GM21825 (cell line): ENCODE measurements at regions not wholly inside any gene's neighbourhood (a gene's known extent, or its start where the extent isn't known, plus 50 kb on each side); places are given as distances from the start of the nearest gene placed in this dataset.
"Not testable (repeated sequence)": the region's sequence is repeated elsewhere in the genome, so short reads cannot be mapped to it uniquely, and the experiment has no call there.

Experiments
- ATAC-seq: cut with Tn5 transposase; IDR thresholded peaks from one replicate; pipeline ENCODE4 v1.9.1; 2021; ENCODE audit warnings: mild to moderate bottlenecking, moderate library complexity; ENCODE audit not compliant: unreplicated experiment

DNA sequence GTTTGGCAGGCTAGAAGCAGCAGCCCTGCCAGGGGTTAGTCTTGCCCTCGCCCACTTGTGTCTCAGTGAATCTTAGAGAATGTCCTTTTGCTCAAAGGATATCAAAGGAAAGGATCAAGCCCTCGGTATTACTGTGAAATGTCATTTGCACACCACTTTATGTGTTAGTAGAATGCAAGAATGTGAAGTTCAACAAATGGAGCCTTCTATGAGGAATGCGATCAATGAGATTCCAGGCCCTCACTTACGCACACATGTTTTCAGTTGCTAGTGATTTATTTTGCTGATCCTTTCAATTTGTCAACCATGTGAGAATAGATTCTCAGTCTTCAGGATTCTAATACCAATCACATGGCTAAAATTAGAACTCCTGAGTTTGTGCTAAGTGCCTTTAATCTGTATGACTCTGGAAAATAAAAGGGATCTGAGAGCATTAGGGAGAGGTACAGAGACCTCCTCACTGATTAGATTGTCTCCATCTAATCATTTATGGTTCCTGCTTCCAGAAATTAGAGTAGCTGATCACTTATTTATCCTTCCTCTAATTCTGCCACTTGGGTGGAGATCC, 123.0 kb upstream of the SP4 start:
- no peak for ATAC-seq

DNA sequence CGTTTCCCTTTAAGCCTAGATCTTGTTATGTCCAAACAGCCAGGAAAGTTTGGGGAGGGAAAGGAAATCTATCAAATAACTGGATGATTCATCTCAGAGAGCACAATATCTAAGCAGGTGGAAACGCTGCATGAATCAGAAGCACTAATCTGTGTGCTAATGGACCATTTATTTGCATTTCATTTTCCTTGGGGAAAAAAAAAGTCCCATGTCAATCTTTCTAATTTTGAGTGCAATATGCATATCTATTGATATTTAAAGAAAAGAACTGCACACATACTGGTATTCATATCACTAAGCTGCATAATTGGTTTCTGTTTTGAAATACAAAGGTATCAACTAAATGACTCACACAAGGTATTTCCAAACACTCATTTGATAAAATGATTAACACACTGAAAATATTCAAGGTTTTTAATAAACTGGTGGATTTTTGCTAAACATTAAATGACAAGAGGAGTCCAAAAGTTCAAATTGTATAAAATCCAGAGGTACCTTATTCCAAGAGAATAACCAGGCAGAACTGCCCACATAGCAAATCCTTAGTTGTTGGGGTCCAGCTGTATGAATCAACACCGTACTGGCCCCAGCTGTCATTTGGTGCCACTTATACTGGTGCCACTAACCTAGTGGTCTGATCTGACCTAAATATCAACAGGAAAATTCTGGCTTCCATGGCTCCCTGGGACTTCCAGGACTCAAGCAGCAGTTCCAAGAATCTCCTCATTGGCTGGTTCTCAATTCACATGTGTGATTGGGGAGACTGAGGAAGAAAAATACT, 122.2 kb upstream of the SP4 start:
- ATAC-seq, result no peak

DNA sequence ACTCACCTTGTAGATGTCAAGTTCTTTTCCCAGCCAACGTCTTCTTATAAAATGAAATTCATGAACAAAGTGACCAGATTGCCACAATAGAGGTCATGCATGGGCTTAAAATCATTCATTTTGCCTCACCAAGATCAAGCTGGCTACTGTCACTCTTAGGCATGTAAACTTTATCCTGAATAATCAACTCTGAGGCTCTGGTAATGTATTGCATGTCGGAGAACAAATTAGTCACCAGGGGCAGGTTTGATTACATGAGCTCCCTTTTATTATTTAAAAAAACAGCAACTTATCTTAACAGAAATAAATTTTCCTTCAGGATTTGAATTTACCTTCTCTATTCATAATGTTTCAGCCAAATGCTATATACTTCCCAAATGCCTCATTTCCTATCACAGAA, 112.9 kb upstream of the SP4 start:
- ATAC-seq, result no peak

DNA sequence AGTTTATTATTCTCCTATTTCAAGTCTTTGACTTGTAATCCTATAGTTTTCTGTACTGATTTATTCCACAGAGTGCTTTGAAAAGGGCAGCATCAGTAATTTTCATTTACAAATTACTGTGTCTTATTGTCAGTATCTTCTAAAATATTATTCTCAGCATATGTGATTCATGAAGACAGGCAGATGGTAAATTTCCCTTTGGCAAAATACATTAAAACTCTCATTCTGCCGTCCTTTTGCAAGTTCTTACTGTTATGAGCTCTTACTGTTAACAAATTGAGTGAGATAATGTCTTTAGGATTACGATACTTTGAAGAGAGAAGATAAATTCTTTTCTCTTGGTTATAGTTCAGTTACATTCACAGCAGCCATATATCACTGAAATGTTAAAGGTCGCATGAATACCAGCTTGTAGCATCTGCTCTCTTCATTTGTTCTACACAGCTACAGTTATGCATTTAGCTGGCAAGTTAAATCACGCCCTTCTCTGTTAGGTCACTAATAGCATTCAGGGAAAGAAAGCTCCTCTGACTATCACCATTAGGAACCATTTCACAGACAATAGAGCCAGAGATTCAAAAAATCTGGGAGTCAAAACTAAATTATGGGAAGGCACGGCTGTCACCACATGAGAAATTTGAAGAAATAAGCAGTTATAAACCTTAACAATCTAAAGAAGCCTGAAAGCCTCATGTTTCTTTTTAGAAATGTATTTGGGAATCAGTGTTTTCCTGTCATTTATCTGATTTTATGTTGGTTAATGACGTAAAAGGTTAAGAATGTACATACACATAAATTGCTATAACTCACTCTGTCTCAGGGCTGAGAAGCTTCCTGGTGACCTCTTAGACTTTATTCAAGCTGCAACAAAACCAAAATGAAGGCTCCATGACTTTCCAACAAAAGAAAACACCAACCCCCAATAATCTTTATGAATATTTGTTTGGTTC, 109.6 kb upstream of the SP4 start:
- no peak for ATAC-seq

DNA sequence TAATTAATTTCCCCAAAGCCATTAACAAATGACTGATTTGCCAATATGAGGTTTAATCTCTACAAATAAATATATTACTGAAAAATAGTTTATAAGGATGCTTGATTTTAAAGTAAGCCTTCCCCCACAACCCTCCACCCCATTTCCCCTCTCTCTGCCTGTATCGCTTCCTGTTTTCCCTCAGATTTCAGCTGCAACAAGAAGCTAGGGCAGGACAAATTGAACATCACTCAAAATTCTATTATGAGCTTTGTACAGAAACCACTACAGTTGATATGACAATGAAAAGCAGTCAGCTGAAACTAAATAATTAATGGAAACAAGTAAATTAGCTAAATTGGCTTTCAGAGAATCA, 109.0 kb upstream of the SP4 start:
- ATAC-seq, result no peak

DNA sequence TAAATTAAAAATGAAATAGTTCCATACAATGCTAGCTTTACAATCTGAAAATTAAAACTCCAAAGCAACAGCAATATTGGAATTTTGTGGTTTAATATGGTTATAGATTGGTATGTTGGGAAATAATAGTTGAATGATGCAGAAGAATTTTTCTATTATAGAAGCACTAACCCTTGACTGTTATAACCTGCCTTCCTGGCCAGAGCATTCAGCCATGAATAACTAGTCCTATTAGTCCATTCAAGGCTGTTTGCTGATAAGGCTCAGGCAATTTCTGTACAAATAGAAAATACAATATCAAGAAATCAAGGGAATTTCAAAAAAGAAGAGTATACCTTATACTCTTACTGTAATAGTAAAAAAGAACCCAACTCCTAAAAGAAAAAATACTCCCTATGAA, 101.6 kb upstream of the SP4 start:
- ATAC-seq, result no peak

DNA sequence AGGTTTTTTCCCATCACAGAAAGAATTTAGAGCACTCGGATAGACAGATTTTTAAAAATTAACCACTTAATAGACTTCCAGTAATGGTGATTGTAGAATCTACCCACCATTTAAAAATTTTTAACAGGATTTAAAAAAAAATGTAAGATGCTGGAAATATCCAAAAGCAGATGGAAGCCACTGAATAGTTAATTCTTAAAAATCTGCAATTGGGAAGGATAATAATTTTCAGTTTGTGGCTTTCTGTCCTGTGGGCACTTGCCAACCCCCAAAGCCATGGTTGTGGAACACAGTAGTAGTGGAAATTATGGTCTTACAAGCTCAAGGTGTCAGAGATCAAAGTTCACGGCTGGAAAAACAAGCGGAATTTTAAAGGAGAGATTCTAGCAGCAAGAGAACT, 101.0 kb upstream of the SP4 start:
- no peak for ATAC-seq

DNA sequence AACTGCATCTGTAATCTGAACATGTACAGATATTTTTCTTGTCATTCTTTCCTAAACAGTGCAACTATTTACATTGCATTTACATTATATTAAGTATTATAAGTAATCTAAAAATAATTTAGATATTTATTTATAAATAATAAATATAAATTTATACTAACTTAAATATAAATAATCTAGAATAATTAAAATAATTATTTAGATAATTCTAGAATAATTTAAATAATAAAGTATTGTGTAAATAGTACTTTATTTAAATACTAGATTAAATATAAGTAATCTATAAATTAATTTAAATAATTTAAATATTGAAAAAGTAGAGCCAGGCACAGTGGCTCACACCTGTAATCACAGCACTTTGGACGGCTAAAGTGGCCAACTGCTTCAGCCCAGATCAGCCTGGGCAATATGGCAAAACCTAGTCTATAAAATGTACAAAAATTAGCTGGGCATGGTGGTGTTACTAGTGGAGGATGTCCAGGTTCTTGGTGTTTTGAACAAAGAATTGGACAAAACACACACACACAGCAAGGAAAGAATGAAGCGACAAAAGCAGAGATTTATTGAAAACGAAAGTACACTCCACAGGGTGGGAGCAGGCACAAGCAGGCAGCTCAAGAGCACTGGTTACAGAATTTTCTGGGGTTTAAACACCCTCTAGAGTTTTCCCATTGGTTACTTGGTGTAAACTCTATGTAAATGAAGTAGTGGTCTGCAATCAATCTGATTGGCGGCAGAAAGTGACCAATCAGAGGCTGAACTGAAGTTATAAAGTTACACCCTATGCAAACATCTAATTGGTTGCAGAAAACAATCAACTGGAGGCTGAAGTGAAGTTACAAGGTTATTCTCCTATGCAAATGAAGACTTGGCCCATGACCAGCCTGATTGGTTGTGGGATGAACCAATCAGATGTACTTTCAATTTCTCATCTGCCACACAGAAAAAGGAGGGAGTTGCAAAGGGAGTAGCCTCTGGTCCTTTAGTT, 100.2 kb upstream of the SP4 start:
- no peak for ATAC-seq

DNA sequence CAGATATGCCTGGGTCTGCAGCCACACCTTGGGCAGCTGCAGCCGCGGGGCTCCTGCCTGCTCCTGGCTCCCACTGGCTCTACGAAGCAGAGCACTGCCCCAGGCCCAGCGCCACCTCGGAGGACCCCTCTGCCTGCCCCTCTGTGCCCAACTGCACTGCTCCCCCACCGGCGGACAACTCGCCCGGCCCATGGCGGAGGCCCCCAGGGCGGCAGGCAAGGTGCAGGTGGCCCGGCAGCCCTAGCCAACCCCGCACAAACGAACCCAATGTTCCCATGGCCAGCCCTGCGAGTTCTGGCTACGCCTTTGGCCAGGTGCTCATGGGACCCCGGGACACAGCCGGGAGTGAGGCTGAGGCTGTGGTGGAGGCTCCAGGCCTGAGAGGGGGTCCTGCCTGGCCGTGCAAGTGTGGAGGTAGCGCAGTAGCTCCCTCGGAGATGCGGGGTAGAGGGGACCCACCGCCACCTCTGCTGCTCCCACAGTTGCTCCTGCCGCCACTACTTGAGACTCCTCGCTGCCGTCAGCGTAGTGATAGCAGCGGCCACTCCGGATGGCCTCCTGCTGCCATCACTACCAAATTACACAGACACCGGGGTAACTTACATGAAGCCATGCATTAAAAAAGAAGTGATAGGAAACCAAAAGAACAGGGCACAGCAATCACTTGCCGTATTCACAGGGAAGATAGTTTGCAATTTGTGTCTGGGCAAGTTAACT, 97.3 kb upstream of the SP4 start:
- no peak for ATAC-seq

DNA sequence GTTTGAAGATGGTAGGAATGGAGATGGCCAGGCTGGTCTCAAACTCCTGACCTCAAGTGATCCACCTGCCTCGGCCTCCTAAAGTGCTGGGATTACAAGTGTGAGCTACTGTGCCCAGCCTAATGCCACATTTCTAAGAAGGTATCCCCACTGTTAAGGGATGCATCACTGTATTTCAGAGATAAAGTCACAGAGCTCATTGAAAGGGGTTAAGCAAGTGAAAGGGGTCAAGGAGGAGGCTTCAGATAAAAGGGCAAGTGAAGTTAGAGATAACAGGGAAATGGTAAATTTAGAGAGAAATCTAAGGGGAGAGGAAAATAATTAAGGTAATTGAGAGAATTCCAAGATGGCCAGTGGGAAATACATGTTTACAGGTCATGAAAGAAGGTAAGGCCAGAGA, 93.0 kb upstream of the SP4 start:
- no peak for ATAC-seq

DNA sequence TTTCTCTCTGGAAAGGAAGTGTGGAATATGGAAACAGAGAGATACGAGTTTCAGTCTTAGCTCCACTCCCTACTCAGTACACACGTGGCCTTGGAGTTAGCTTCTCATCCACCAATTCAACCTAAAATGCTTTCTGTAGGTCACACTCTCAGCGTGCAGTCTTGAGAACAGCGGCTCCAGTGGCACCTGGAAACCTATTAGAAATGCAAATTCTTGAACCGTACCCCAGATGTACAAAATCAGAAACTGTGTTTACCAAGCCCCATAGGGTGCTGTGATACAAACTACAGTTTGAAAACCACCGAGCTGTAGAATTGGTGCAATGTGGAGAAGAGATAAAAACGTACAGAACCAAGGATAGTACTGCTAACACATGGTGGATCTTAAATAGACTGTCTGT, 91.1 kb upstream of the SP4 start:
- ATAC-seq, result no peak

DNA sequence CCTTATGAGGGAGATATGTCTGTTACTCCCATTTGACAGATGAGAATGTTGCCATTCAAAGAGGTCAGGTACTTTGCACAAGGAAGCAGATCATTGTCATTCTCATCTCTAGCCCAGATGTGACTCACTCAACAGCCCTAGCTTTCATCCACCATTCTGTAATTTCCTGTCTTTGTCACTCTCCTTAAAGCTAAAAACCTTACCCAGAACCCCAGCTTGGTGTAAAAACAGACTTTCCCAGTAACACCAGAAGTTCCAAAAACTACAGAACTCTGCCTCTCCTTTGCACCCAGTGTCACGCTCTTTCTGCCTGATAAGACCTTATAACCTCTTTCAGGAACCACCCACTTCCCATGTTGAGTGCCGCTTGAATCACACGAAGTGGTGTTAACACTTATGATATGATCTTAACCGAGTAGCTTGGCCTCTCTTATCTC, 89.1 kb upstream of the SP4 start:
- ATAC-seq, result no peak

DNA sequence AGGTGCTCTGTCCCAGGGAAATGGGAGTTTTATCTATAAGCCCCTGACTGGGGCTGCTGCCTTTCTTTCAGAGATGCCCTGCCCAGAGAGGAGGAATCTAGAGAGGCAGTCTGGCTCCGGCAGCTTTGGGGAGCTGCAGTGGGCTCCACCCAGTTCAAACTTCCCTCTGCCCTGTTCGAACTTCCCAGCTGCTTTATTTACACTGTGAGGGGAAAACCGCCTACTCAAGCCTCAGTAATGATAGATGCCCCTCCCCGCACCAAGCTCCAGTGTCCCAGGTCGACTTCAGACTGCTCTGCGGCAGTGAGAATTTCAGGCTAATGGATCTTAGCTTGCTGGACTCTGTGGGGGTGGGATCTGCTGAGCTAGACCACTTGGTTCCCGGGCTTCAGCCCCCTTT, 83.0 kb upstream of the SP4 start:
- ATAC-seq, result not testable (repeated sequence)

DNA sequence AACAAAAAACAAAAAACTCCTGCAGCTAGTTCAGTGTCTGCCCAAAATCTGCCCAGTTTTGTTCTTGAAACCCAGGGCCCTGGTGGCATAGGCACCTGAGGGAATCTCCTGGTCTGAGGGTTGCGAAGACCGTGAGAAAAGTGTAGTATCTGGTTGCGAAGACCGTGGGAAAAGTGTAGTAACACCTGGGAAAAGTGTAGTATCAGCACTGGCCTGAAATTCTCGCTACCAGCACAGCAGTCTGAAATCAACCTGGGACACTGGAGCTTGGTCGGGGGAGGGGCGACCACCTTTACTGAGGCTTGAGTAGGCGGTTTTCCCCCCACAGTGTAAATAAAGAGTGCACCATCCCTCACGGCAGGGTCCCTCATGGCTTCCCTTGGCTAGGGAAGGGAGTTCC, 82.5 kb upstream of the SP4 start:
- ATAC-seq, result no peak

DNA sequence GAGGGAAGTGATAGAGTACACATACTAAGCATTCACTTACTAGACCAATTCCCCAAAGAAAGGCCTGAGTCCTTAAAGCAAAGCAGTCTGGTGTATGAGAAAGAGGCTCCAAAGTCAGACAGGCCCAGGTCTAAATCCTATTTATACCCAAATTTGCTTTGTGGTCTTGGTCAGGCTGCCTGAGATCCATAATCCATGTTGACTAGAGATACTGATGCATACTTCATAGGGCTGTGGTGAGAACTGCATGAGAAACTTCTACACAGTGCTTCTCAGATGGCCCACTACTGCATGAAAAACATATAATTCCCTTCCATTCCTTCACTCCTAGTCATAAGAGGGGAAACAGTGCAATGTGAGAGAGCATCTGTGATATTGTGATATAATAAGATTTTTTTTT, 81.6 kb upstream of the SP4 start:
- no peak for ATAC-seq

DNA sequence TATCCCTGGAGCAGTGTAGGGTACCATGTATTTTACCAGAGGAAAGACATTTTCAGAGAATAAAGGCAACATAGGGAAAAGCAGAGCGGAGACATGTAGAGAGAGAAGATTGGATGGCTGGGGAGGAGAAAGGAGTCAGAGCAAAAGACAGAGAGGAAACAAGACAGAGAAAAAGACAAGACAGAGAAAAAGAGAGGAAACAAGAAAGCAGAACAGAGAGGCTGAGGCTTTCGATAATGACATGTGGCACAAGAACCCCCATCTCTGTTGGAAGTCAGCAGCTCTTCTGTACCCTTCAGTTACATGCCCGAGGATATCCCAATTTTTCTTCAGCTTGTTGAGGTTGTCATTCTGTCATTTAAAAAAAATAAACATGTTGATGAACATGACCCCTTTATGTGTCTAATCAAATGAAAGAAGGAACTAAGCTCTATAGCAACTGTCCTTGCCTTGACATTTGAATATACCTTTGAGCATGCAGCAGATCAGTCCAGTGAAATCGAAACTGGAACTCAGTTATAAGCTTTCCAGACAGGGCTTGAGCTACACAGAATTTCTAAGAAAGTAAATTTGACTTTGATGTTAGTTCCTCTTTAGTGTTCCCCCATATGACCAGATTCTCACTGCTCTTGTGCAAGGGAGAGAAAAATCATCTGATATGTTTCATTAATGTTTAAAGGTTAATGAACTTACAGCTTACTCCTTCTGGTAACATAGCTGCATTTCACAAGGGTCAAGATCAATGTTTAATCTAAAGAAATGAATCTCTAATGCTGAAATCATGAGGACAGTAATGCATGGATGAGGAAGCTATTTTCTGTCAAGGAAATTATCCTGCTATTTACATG, 75.1 kb upstream of the SP4 start:
- ATAC-seq, result peak; percentile 85

DNA sequence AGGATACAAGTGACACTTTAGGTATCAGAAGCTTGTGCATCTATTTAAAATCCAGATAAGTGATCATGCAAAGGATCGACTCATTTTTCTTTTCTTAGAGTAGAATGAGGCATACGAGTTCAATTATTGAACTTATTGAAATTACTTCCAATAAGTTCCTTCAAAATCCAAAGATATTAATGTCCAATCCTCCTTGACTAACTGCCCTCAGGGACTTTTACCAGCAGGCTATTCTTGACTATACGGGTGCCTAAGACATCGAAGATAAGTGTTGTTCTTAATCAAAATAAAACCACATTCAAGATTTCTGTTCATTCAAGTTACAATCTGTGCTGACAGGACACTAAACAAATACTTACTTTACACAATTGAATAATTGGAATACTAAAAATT, 74.5 kb upstream of the SP4 start:
- ATAC-seq, result no peak

DNA sequence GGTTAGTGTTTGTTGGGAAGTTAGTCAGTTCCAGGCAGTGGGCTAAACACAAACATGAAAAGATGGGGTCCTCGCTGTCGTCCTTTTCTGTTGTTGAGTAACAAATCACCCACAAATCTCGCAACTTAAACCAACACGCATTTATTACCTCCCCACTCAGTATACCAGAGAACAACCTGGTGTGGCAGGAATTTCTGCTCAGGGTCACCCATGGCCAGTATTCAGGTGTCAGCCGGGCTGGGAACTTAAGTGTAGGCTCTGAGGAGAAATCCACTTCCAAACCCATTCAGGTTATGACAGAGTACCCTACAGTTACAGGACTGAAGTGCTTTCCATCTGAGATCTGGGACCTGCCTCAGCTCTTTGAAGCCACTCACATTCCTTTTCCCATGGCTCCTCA, 73.6 kb upstream of the SP4 start:
- no peak for ATAC-seq

DNA sequence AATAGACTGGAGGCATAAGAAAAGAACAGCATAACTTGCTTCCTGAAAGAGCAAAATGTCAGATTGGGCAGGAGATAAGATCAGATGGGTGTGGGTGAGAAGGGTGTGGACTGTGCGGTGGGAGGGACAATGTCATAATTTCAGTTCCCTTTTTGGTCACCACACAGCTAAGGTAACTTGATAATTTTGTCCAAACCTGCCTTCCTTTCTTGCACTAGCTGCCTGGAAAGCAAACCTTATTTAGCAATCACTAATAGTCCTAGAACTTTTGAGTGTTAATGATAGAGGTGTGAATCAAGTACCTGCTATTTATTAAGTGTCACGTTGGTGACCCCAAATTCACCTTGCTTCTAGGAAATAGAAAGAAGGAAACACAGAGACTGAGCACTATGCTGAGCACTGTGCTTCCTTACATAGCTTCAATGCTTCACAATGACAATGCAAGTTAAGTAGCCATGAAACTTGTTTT, 72.4 kb upstream of the SP4 start:
- peak; percentile 83 for ATAC-seq
